ENCODE measurements at regions not wholly inside any gene's neighbourhood (a gene's known extent, or its start where the extent isn't known, plus 50 kb on each side); places are given as distances from the start of the nearest gene placed in this dataset.

DNA sequence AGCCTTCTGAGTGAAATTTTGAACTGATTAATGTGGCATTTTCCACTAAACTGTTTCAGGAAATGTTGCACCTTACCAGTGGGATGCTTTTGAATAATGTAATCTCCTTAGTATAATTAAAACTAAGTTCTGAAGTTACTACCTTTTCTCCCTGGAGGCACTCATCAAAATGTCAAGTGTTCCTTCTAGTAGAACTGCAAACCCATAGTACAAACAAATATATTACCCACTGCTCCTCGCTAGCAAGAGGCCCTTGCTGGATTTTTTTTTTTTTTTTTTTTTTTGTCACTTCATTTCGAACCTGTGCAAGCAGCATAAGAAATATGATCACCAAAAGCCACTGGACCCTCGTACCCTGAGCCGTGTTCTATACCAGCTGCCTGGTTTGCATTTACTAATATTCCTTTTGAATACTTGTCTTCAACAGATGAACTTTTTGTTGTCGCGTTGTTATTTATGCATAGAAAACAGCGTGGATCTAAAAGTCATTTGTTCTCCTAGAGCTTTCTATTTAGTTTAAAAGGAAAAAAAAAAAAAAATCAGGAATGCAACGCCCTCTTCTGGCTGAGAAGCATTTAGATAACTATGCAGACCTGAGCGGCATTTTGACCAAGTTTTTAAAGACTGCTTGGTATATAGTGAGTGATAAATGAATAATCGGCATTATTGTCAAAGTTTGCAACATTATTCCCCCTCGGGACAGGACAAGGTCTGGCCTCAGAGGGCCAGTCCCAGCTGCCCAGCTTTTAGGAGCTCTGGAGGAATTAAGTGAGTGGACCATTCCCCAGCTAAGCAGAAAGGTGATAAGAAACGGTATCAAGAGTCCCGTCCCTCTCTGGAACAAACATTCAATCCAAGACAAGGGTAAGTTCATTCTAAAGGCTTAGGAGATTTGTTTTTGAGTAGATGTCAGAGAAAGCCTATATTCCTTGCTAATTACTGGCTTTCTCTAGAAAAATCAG lies 162.5 kb upstream of the KIF2A start:
- no peak overlapping the region for H3K4me3 ChIP-seq
- no peaks in the 10 kb centered on the region for H3K27me3 ChIP-seq
- no peak for DNase-seq (ENCODE audit: low spot score)
- TF ChIP-seq, protein P1, sequence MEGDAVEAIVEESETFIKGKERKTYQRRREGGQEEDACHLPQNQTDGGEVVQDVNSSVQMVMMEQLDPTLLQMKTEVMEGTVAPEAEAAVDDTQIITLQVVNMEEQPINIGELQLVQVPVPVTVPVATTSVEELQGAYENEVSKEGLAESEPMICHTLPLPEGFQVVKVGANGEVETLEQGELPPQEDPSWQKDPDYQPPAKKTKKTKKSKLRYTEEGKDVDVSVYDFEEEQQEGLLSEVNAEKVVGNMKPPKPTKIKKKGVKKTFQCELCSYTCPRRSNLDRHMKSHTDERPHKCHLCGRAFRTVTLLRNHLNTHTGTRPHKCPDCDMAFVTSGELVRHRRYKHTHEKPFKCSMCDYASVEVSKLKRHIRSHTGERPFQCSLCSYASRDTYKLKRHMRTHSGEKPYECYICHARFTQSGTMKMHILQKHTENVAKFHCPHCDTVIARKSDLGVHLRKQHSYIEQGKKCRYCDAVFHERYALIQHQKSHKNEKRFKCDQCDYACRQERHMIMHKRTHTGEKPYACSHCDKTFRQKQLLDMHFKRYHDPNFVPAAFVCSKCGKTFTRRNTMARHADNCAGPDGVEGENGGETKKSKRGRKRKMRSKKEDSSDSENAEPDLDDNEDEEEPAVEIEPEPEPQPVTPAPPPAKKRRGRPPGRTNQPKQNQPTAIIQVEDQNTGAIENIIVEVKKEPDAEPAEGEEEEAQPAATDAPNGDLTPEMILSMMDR (IDR thresholded peaks at IDR 0.05): peak; percentile 25 to 55
- peaks cover 0 to 3% of the 10 kb centered on the region in 2 donors for H3K9me3 ChIP-seq
- H3K4me1 ChIP-seq: no peaks in the 10 kb centered on the region
- no peak overlapping the region for H3K27ac ChIP-seq
- no peaks in the 10 kb centered on the region for H3K36me3 ChIP-seq

DNA sequence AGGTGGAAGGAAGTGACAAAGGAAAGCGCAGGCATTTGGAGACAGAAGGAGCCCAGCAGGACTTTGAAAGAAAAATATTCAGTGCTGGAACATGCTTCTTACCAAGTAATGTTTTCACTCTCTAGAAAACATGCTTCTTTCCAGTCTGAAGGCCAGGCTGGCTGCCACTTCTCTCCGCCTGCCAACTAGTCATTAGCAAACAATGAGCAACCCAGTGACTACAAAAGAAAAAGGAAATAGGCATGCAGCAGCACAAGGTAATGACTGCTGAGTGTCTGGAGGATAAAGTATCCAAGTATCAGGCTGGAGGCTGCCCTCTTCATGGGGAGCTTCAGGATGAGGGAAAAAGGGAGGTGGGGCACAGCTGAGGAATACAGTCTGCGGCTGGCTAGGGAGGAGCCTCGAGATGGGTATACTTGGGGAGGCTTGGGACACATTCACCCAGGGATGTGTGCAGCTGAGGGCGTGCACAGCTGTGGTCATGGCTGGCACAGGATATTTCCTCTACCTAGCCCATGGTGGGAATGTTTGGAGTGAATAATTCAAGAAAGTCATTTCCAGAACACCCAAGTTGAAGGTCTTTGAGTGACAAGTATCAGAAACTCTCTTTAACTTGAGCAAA lies 161.5 kb upstream of the KIF2A start:
- Histone ChIP-seq H3K9me3 (peaks cover 0 to 7% of the 10 kb centered on the region in 2 donors), H3K36me3 (no peaks in the 10 kb centered on the region), H3K4me1 (no peaks in the 10 kb centered on the region), H3K4me3 (no peak overlapping the region), H3K27me3 (no peaks in the 10 kb centered on the region), H3K27ac (no peak overlapping the region)
- DNase-seq (ENCODE audit: low spot score): no peak
- TF ChIP-seq, protein P1 (IDR thresholded peaks at IDR 0.05): no peak

DNA sequence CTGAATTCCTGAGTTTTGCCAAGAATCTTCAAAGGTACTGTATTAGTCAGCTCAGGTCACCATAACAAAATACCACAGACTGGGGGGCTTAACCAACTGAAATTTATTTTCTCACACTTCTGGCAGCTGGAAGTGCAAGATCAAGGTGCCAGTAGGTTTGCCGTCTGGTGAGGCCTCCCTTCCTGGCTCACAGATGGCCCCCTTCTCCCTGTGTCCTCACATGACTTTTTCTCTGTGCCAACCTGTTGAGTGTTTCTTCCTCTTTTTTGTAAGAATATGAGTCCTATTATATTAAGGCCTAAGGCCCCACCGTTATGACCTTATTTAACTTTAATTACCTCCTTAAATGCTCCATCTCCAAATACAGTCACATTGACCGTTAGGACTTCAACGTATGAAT lies 156.1 kb upstream of the KIF2A start:
- TF ChIP-seq, protein P1 (IDR thresholded peaks at IDR 0.05): no peak
- H3K27ac ChIP-seq: no peak overlapping the region
- DNase-seq (ENCODE audit: low spot score): no peak
- no peaks in the 10 kb centered on the region for H3K36me3 ChIP-seq
- no peaks in the 10 kb centered on the region for H3K27me3 ChIP-seq
- no peak overlapping the region for H3K4me3 ChIP-seq
- H3K9me3 ChIP-seq: peaks cover 0 to 12% of the 10 kb centered on the region in 2 donors
- no peaks in the 10 kb centered on the region for H3K4me1 ChIP-seq

DNA sequence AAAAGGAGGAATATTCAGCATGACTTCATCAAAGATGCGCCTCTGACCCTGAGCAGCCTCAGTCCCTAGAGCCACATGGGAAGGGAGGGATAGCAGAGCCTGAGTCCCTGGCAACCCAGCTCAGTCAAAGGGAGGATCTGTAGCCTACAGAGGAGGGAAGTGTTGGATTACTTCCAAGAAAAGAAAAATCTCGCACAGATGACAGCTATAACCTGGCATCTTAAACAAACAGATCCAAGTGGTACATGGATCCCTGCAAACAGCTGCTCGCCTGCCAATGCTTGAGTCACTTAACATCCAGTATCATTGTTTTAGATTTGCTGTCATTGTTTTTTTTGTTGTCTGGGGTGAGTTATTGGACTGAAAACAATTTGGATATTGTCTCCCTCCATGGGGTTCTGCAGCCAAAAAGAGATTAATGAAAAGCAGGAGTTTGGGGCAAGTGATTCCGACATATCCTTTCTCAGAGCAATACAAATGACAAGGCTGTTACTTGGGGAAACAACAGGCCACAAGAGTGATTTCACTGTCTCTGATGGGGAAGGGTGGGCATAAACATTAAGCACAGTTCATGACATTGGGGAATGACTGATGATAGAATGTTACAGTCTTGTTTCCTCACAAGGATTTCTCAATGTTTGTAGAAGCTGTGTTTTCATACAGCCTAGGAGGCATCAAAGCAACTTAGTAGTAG lies 153.5 kb upstream of the KIF2A start:
- TF ChIP-seq, protein P1 (IDR thresholded peaks at IDR 0.05): no peak
- Histone ChIP-seq H3K27me3 (no peaks in the 10 kb centered on the region), H3K27ac (no peak overlapping the region), H3K36me3 (no peaks in the 10 kb centered on the region), H3K4me3 (no peak overlapping the region), H3K9me3 (peaks cover 0 to 20% of the 10 kb centered on the region in 2 donors), H3K4me1 (no peaks in the 10 kb centered on the region)
- no peak for DNase-seq (ENCODE audit: low spot score)

DNA sequence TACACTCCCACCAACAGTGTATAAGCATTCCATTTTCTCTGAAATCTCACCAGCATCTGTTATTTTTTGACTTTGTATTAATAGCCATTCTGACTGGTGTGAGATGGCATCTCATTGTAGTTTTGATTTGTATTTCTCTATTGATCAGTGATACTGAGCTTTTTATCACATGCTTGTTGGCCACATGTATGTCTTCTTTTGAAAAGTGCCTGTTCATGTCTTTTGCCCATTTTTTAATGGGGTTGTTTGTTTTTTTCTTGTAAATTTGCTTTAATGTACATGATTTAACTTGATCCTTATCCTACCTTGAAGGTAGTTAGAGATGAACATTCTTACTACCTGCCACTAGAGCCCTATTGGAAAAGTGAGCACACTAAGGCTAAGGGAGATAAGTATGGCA lies 151.2 kb upstream of the KIF2A start:
- DNase-seq (ENCODE audit: low spot score): no peak
- no peak overlapping the region for H3K27ac ChIP-seq
- TF ChIP-seq, protein P1 (IDR thresholded peaks at IDR 0.05): no peak

More for the DNA sequence above, 151.2 kb upstream of the KIF2A start:
- Histone ChIP-seq H3K9me3 (peaks cover 0 to 13% of the 10 kb centered on the region in 2 donors), H3K27me3 (no peaks in the 10 kb centered on the region), H3K4me3 (no peak overlapping the region), H3K36me3 (no peaks in the 10 kb centered on the region), H3K4me1 (no peaks in the 10 kb centered on the region)
